ENCODE measurements at regions not wholly inside any gene's neighbourhood (a gene's known extent, or its start where the extent isn't known, plus 50 kb on each side); places are given as distances from the start of the nearest gene placed in this dataset.
"Not testable (repeated sequence)": the region's sequence is repeated elsewhere in the genome, so short reads cannot be mapped to it uniquely, and the experiment has no call there.

- DNase-seq, result not testable (repeated sequence)
Measured at GRCh38 chr5:122515210-122515609, 203.2 kb downstream of the SNCAIP start.

GRCh38 chr5:122515709-122516431, 203.8 kb downstream of the SNCAIP start:
- no peak for DNase-seq

- no peak for DNase-seq
Measured at GRCh38 chr5:122516432-122516743, 204.4 kb downstream of the SNCAIP start.

GRCh38 chr5:122517091-122517490, 205.1 kb downstream of the SNCAIP start:
- no peak for DNase-seq

GRCh38 chr5:122523776-122524175, 211.7 kb downstream of the SNCAIP start:
- DNase-seq, result no peak

- no peak for DNase-seq
Measured at GRCh38 chr5:122527547-122527946, 215.5 kb downstream of the SNCAIP start.

- no peak for DNase-seq
Measured at GRCh38 chr5:122532035-122532434, 220.0 kb downstream of the SNCAIP start.

- DNase-seq, result no peak
Measured at GRCh38 chr5:122533825-122534224, 221.8 kb downstream of the SNCAIP start.

- DNase-seq, result no peak
Measured at GRCh38 chr5:122534829-122535228, 222.8 kb downstream of the SNCAIP start.

- DNase-seq, result no peak
Measured at GRCh38 chr5:122541388-122541787, 229.4 kb downstream of the SNCAIP start.

GRCh38 chr5:122545986-122546385, 228.9 kb upstream of the SNX2 start:
- no peak for DNase-seq

- no peak for DNase-seq
Measured at GRCh38 chr5:122547219-122547618, 227.7 kb upstream of the SNX2 start.

GRCh38 chr5:122547669-122548068, 227.2 kb upstream of the SNX2 start:
- DNase-seq, result no peak

- no peak for DNase-seq
Measured at GRCh38 chr5:122559676-122560075, 215.2 kb upstream of the SNX2 start.

- DNase-seq, result no peak
Measured at GRCh38 chr5:122561209-122561608, 213.7 kb upstream of the SNX2 start.

- DNase-seq, result no peak
Measured at GRCh38 chr5:122565331-122565730, 209.5 kb upstream of the SNX2 start.

- no peak for DNase-seq
Measured at GRCh38 chr5:122576256-122577016, 198.4 kb upstream of the SNX2 start.

- DNase-seq, result no peak
Measured at GRCh38 chr5:122581629-122582028, 193.3 kb upstream of the SNX2 start.

GRCh38 chr5:122584411-122585300, 190.2 kb upstream of the SNX2 start:
- DNase-seq, result no peak

GRCh38 chr5:122585371-122585770, 189.5 kb upstream of the SNX2 start:
- DNase-seq, result no peak

GRCh38 chr5:122586351-122586750, 188.5 kb upstream of the SNX2 start:
- DNase-seq, result no peak

GRCh38 chr5:122591828-122592227, 183.1 kb upstream of the SNX2 start:
- DNase-seq, result no peak

GRCh38 chr5:122599000-122599399, 175.9 kb upstream of the SNX2 start:
- DNase-seq, result no peak

- no peak for DNase-seq
Measured at GRCh38 chr5:122600924-122601323, 174.0 kb upstream of the SNX2 start.

Measured in CD4-positive, alpha-beta T cell treated with Interleukin-10 for 1 hour (primary cell).